NCI-H69 (cell line): ENCODE measurements at regions not wholly inside any gene's neighbourhood (a gene's known extent, or its start where the extent isn't known, plus 50 kb on each side); places are given as distances from the start of the nearest gene placed in this dataset.
"Not testable (repeated sequence)": the region's sequence is repeated elsewhere in the genome, so short reads cannot be mapped to it uniquely, and the experiment has no call there.

Source experiments
- DNase-seq: peaks from one replicate; lab custom pipeline; 2025; lab: John Stamatoyannopoulos, UW

GRCh38 chr5:44252545-44252944 lies 136.7 kb downstream of the FGF10 start:
- no peak for DNase-seq

DNA sequence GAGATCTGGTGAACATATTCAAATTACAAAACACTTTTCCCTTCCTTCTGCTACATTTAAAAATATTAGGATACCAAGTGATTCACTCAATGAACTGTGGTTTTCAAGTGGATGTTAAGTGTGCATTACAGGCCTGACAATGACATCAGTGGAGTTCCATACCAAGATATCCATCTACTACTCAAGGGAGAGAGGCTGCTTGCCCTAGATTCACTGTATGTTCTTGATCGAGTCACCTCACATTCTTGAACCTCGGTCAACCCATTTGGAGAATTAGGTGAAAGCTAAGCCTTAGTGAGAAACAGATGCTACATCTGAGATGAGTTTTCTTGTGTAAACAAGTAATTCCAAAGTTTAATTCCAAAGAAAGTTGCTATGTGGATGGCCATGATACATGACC lies 142.2 kb downstream of the FGF10 start:
- DNase-seq = no peak

GRCh38 chr5:44245935-44246334 lies 143.3 kb downstream of the FGF10 start:
- DNase-seq = no peak

DNA sequence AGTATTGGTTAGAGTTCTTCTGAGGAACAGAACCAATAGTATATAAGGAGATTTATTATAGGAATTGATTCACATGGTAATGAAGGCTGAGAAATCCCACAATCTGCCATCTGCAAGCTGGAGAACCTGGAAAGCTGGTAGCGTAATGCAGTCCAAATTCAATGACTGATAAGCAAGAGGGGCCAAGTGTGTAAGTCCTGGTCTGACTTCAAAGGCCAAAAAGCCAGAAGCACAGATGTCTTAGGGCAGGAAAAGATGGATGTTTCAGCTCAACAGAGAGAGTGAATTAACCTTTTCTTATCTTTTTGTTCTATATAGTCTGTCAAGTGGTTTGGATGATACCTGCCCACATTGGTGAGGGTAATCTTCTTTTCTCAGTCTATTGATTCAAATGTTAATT lies 146.4 kb downstream of the FGF10 start:
- DNase-seq = no peak

- no peak for DNase-seq
These were observed 153.2 kb downstream of the FGF10 start for GRCh38 chr5:44236040-44236439.

- DNase-seq = no peak
These were observed 155.5 kb downstream of the FGF10 start for GRCh38 chr5:44233691-44234090.

- DNase-seq = no peak
These were observed 163.7 kb downstream of the FGF10 start for GRCh38 chr5:44225231-44226160.

DNA sequence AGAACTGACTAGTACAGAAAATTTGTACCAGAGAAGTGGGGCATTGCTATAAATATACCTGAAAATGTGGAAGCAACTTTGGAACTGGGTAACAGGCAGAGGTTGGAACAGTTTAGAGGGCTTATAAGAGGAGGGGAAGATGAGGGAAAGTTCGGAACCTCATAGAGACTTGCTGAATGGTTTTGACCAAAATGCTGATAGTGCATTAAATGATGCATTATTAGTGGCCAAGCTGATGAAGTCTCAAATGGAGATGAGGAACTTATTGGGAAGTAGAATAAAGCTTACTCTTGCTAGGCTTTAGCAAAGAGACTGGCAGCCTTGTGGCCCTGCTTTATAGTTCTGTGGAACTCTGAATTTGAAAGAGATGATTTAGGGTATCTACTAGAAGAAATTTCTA lies 189.8 kb downstream of the FGF10 start:
- no peak for DNase-seq

- no peak for DNase-seq
These were observed 200.0 kb downstream of the FGF10 start for GRCh38 chr5:44189255-44189654.

GRCh38 chr5:44187973-44188372 lies 201.2 kb downstream of the FGF10 start:
- no peak for DNase-seq

DNA sequence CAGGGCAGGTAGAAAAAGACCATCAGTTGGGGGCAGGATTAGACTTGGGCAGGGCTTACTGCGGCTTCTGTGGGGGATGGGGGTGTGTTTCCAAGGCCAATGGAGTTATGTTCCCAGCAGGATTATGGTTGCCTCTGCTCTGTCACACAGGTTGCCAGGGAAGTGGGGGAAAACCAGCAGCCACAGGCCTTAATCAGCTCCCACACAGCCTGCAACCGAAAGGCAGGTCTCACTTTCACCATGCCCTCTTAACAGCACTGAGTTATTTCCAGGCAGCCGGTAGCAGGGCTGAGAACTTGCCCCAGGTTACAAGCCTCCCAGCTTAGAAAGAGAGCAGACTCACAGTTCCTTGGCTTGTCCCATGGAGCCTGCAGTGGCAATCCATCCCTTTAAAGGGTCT lies 205.5 kb downstream of the FGF10 start:
- DNase-seq = no peak

- DNase-seq = no peak
These were observed 205.9 kb downstream of the FGF10 start for GRCh38 chr5:44183312-44183711.

- DNase-seq = no peak
These were observed 210.8 kb downstream of the FGF10 start for GRCh38 chr5:44178414-44178813.

DNA sequence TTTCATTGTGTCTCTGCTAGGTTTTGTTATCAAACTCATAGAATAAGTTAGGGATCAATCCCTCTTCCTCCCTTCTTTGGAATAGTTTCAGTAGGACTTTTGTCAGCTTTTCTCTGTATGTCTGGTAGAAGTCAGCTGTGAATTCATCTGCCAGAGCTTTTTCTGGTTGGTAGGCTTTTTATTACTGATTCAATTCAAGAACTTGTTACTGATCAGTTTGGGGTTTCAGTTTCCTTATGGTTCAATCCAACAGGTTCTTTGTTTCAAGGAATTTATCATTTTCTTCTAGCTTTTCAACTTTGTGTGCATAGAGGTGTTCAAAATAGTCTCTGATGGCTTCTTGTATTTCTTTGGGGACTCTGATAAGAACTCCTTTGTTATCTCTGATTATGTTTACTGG lies 221.7 kb downstream of the FGF10 start:
- no peak for DNase-seq

DNA sequence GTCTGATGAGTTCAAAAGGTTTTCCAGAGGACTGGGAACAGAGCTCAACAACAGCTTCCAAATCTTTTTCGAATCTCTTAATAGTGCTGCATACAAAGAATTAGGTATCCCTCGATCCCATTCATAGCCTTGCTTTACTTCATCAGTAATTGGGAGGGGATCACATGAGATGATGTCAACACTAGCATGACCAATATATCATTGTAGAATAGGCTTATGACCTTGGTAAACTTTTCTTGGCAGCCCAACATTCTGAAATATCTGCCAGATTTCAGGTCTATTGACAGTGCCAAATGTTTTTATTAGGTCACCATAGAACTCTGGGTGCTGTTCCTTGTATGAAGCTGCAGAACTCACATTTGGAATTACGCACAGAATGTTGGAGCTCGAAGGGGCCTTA lies 228.9 kb downstream of the FGF10 start:
- no peak for DNase-seq

DNA sequence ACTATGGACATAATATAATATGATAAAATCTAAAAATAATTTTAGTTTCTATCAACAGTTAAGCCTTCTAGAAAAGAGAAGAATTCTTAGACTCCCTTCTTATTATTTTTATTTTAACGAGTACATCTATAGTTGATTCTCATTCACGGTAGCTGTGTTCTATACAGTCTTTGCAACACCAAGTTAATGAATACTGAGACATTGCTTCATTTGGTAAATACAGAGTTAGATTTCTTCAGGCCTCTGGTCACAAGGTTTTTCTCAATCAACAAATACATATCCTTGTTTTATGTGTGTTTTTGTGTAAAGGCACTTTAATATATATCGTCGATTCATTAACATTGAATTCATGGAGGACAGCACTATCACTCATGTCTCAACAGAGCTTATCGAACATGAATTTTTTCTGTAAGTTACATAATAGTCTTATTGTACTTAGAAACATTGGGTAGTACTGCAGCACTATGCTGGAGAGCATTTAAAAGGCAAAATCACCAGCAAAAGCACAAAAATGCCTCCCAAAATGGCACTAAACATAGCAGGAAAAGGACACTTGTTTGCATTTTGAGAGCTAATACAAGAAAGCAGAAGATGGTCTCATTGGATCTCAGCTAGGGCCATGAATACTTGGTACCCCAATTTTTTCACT lies 239.0 kb downstream of the FGF10 start:
- no peak for DNase-seq

DNA sequence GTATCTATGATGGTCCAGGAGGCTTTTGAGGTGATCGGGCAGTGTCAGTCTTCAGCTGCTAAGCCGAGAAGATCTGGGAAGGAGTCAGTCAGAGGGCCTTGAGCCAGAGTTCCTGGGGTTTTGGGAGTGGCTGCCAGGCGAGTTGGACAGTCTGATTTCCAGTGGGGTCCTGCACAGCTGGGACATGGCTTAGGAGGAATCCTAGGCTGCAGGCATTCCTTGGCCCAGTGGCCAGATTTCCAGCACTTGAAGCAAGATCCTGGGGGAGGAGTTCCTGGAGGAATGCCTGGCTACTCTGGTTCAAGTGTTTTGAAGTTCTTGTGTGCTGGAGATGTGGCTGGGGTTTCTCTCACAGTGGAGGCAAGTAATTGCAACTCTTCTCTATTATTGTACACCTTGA lies 271.3 kb downstream of the FGF10 start:
- not testable (repeated sequence) for DNase-seq

DNA sequence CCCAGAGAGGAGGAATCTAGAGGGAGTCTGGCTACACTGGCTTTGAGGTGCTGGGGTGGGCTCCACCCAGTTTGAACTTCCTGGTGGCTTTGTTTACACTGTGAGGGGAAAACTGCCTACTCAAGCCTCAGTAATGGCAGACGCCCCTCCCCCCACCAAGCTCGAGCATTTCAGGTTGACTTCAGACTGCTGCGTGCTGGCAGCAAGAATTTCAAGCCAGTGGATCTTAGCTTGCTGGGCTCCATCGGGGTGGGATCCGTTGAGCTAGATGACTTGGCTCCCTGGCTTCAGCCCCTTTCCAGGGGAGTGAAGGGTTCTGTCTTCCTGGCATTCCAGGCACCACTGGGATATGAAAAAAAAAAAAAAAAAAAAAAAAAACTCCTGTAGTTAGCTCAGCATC lies 281.0 kb downstream of the FGF10 start:
- not testable (repeated sequence) for DNase-seq

DNA sequence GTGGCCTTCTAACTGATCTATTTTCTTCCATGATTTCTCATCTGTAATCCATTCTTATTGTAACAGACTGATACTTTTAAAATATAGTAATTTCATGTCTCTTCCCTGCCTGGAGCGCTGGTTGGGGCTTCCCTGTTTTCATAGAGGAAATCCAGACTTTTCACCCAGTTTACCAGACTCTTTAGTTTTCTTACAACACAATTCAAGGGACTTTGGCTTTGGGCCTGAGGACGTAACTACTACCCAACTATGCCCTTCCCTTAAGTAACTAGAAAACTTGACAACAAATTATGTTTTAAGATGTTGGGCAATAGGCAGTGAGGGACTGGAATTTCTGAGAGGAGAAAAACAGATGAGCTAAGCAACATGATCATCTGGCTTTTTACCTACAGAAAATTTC lies 289.6 kb downstream of the FGF10 start:
- DNase-seq = no peak

DNA sequence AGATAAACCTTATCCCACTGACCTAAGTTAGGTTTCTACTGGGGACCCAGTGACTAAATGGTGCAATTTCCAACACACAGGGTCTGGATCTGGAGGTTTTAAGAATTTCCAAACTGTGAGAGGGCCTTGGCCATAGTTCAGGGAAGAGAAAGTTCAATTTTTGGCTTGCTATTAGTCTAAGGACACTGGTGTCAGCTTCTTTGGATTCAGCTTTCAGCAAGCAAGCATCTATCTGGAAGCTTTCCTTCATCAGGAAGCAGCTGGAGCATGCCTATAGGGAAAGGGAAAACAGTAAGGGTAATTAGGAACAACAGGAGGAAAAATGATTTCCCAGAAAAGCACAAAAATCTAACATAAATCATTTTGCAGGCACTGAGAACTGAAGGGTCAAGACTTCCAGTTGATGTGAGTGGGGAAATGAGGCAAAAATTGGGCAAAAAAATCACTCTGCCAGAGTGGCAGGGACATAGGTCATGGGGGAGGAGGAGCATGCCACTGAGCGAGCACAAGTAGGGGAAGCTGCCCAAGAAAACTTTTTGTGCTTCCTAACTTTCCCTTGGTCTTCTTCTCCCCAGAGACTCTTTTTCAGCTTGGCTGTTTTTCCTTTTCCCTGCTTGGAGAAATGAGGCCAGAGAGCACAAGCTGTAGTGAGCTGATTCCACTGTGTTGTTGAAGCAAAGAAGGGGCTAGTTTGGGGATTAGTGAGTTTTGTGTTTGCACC lies 299.6 kb downstream of the FGF10 start:
- DNase-seq = no peak

- no peak for DNase-seq
These were observed 304.1 kb downstream of the FGF10 start for GRCh38 chr5:44085083-44085482.

DNA sequence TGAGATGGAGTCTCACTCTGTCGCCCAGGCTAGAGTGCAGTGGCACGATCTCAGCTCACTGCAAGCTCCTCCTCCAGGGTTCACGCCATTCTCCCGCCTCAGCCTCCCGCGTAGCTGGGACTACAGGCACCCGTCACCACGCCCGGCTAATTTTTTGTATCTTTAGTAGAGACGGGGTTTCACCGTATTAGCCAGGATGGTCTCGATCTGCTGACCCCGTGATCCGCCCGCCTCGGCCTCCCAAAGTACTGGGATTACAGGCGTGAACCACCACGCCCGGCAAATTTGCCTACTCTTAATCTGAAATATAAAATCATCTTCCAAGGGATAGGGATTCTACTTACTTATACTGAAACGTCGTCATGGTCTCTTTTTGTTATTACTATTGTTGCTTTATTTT lies 314.7 kb downstream of the FGF10 start:
- DNase-seq = not testable (repeated sequence)

- no peak for DNase-seq
These were observed 337.6 kb downstream of the FGF10 start for GRCh38 chr5:44051591-44051990.
